GM23338 (cell line): ENCODE measurements at regions not wholly inside any gene's neighbourhood (a gene's known extent, or its start where the extent isn't known, plus 50 kb on each side); places are given as distances from the start of the nearest gene placed in this dataset.

ENCODE experiments used
- ATAC-seq: fragments of 200-7000 bp; cut with Tn5 transposase; 3 replicates; pipeline ENCODE4 v1.9.1; 2020
- DNase-seq: peaks from one replicate; pipeline ENCODE4 v3.0.0-alpha.2; 2015; ENCODE audit warnings: low spot score
- H2AFZ ChIP-seq: fragments of 200-600 bp; sonication (generic); 2 replicates; pipeline ENCODE4 v1.8.0; 2016; ENCODE audit warnings: antibody characterized with exemption, mild to moderate bottlenecking, moderate library complexity
- H3F3A ChIP-seq: fragments of 200-600 bp; sonication (generic); replicated peaks from 2 replicates; pipeline ENCODE4 v1.8.0; 2017; ENCODE audit warnings: antibody characterized with exemption, mixed run types, low read depth
- H3K27ac ChIP-seq: fragments of 200-600 bp; sonication (generic); 2 replicates; pipeline ENCODE4 v1.6.1; 2016; ENCODE audit warnings: low read depth
- H3K27me3 ChIP-seq: fragments of 200-600 bp; sonication (generic); 2 replicates; pipeline ENCODE4 v1.8.0; 2016; ENCODE audit warnings: mild to moderate bottlenecking, mixed run types, moderate library complexity; ENCODE audit not compliant: insufficient read depth
- H3K36me3 ChIP-seq: fragments of 200-600 bp; sonication (generic); 2 replicates; pipeline ENCODE4 v1.8.0; 2016; ENCODE audit warnings: mild to moderate bottlenecking; ENCODE audit not compliant: insufficient read depth
- H3K4me1 ChIP-seq: fragments of 200-600 bp; sonication (generic); 2 replicates; pipeline ENCODE4 v1.8.0; 2016; ENCODE audit warnings: mild to moderate bottlenecking, moderate library complexity; ENCODE audit not compliant: insufficient read depth
- H3K4me2 ChIP-seq: fragments of 200-600 bp; sonication (generic); 2 replicates; pipeline ENCODE4 v1.7.1; 2017; ENCODE audit warnings: mixed run types
- H3K4me3 ChIP-seq: fragments of 200-600 bp; sonication (generic); 2 replicates; pipeline ENCODE4 v1.6.1; 2016; ENCODE audit warnings: mixed run types
- H3K79me2 ChIP-seq: fragments of 200-600 bp; sonication (generic); replicated peaks from 2 replicates; pipeline ENCODE4 v1.8.0; 2017; ENCODE audit warnings: mild to moderate bottlenecking; ENCODE audit not compliant: insufficient read depth
- H3K9me2 ChIP-seq: fragments of 200-600 bp; sonication (generic); 2 replicates; pipeline ENCODE4 v1.8.0; 2017; ENCODE audit not compliant: insufficient read depth
- H4K20me1 ChIP-seq: fragments of 200-600 bp; sonication (generic); replicated peaks from 2 replicates; pipeline ENCODE4 v1.8.0; 2017; ENCODE audit warnings: mild to moderate bottlenecking; ENCODE audit not compliant: insufficient read depth
- H3K27ac Mint-ChIP-seq: 2 replicates; pipeline ENCODE4 v1.8.0; 2020; ENCODE audit warnings: inconsistent platforms, mild to moderate bottlenecking, moderate library complexity, mixed read lengths
- H3K27me3 Mint-ChIP-seq: 3 replicates; pipeline ENCODE4 v1.8.0; 2022; ENCODE audit warnings: low read depth, mild to moderate bottlenecking, moderate library complexity, mixed read lengths, inconsistent platforms; ENCODE audit not compliant: insufficient read depth, poor library complexity
- H3K36me3 Mint-ChIP-seq: 3 replicates; pipeline ENCODE4 v1.8.0; 2021; ENCODE audit warnings: low read depth, mild to moderate bottlenecking, inconsistent platforms, moderate library complexity, mixed read lengths
- H3K4me1 Mint-ChIP-seq: 3 replicates; pipeline ENCODE4 v1.8.0; 2020; ENCODE audit warnings: mild to moderate bottlenecking, inconsistent platforms, mixed read lengths
- H3K4me3 Mint-ChIP-seq: 3 replicates; pipeline ENCODE4 v1.8.0; 2021; ENCODE audit warnings: moderate library complexity, mild to moderate bottlenecking, inconsistent platforms, mixed read lengths
- H3K9me3 Mint-ChIP-seq: 3 replicates; pipeline ENCODE4 v1.8.0; 2020; ENCODE audit warnings: moderate library complexity, mild to moderate bottlenecking, inconsistent platforms, mixed read lengths
- CREB1 ChIP-seq: fragments of 250-450 bp; sonication (Bioruptor Pico); IDR thresholded peaks from 2 replicates; pipeline ENCODE4 v1.5.0; 2020; ENCODE audit warnings: low read depth, mild to moderate bottlenecking, moderate library complexity
- ETS1 ChIP-seq: IDR thresholded peaks from 2 replicates; pipeline ENCODE4 v1.6.1; 2016; ENCODE audit warnings: antibody characterized with exemption
- EZH2 ChIP-seq: fragments of 200-600 bp; sonication (generic); IDR thresholded peaks from one replicate; pipeline ENCODE4 v1.8.0; 2017; ENCODE audit warnings: antibody characterized with exemption, mild to moderate bottlenecking, low read depth; ENCODE audit not compliant: unreplicated experiment
- JUNB ChIP-seq: IDR thresholded peaks from one replicate; pipeline ENCODE4 v1.6.1; 2016; ENCODE audit warnings: antibody characterized with exemption; ENCODE audit not compliant: unreplicated experiment
- POLR2AphosphoS5 ChIP-seq: IDR thresholded peaks from 2 replicates; pipeline ENCODE4 v1.6.1; 2016; ENCODE audit warnings: antibody characterized with exemption, low read depth
- STAT1 ChIP-seq: IDR thresholded peaks from one replicate; pipeline ENCODE4 v1.6.1; 2016; ENCODE audit warnings: antibody characterized with exemption; ENCODE audit not compliant: unreplicated experiment
- ZNF462 ChIP-seq: fragments of 250-450 bp; sonication (Bioruptor Pico); IDR thresholded peaks from 2 replicates; pipeline ENCODE4 v1.5.0; 2020; ENCODE audit warnings: mild to moderate bottlenecking, moderate library complexity
- TF ChIP-seq, protein P1 (sequence below), 2 experiments: fragments of 200-600 bp in 1 of 2; sonication (generic) in 1 of 2; conservative IDR thresholded peaks; 2 replicates each; pipeline versions ENCODE4 v1.5.1 to v1.6.1; 2016 to 2017; ENCODE audit warnings: antibody characterized with exemption in 2 of 2, low read depth in 2 of 2, mild to moderate bottlenecking in 2 of 2, moderate library complexity in 1 of 2

DNA sequence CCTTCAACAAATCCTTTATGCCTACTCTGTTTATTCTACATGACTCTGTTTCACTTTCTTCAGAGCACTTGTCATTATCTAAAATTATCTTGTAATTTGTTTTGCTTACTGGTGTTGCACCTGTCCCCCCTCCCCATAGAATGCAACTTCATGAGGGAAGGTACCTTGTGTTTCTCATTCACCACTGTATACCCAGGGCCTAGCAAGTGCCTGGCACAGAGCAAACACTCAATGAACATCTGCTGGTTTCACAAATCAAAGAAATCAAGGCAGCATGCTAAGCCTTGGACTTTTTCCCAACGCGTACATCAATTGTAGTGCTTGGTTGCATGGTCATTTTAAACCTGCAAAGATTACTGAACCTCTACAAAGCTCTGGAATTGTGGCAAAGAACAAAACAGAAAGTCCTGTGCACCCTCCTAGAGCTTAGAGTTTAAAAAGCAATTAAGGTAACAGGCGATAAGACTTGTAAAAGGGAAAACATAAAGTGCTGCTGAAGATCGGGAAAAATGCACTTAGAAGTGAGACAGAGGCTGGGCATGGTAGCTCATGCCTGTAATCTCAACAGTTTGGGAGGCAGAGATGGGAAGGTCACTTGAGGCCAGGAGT is 479.1 kb downstream of the MED13L start (continued):
- TF ChIP-seq CREB1 (CRISPR knock-in tag) (no peak), JUNB (no peak), STAT1 (no peak), EZH2 (no peak), ETS1 (no peak), POLR2AphosphoS5 (no peak)

DNA sequence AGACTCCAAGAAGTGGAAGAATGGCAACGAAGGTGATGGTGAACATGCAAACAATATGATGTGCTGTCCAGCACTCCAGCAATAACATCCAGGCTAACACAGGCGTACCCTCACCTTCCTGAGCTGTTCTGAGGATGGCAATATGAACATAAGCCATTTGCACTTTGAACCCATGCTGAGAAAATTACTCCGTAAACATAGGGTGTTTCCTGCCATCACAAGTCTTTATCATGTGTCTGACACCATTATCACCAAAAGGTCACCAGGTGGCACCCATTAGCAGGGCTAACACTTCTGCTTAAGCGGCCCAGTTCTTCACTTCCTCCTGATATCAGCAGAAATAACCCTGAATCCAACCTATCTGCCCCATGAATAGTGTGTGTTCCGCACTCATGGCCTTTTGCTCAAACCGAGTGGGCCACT is 482.8 kb downstream of the MED13L start:
- H3K4me3 ChIP-seq: no peak overlapping the region
- peaks cover 6% of the 10 kb centered on the region for H3K9me3 Mint-ChIP-seq
- no peaks in the 10 kb centered on the region for H3K36me3 ChIP-seq
- TF ChIP-seq ZNF462 (CRISPR knock-in tag) (no peak), STAT1 (no peak)
- TF ChIP-seq, protein P1, sequence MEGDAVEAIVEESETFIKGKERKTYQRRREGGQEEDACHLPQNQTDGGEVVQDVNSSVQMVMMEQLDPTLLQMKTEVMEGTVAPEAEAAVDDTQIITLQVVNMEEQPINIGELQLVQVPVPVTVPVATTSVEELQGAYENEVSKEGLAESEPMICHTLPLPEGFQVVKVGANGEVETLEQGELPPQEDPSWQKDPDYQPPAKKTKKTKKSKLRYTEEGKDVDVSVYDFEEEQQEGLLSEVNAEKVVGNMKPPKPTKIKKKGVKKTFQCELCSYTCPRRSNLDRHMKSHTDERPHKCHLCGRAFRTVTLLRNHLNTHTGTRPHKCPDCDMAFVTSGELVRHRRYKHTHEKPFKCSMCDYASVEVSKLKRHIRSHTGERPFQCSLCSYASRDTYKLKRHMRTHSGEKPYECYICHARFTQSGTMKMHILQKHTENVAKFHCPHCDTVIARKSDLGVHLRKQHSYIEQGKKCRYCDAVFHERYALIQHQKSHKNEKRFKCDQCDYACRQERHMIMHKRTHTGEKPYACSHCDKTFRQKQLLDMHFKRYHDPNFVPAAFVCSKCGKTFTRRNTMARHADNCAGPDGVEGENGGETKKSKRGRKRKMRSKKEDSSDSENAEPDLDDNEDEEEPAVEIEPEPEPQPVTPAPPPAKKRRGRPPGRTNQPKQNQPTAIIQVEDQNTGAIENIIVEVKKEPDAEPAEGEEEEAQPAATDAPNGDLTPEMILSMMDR (conservative IDR thresholded peaks at IDR 0.05; ENCODE audit: low read depth in 2 of 2): peak; percentile 25 to 50; a peak in 3 of 4 replicates
- ATAC-seq (no peak), DNase-seq (peak; percentile 29)
- H2AFZ ChIP-seq: no peak overlapping the region
- H3K9me2 ChIP-seq: no peaks in the 10 kb centered on the region
- H3K27me3 Mint-ChIP-seq: peaks cover 8% of the 10 kb centered on the region
- H4K20me1 ChIP-seq: no peaks in the 10 kb centered on the region
- H3K4me1 ChIP-seq: no peaks in the 10 kb centered on the region
- no peak overlapping the region for H3K27ac Mint-ChIP-seq
- no peak overlapping the region for H3K27ac ChIP-seq
- H3K79me2 ChIP-seq: no peaks in the 10 kb centered on the region
- H3K4me3 Mint-ChIP-seq: no peak overlapping the region
- no peaks in the 10 kb centered on the region for H3K27me3 ChIP-seq
- no peaks in the 10 kb centered on the region for H3F3A ChIP-seq
- H3K4me2 ChIP-seq: no peak overlapping the region
- H3K4me1 Mint-ChIP-seq: no peaks in the 10 kb centered on the region; the same call in 2 of the 3 replicates
- no peaks in the 10 kb centered on the region for H3K36me3 Mint-ChIP-seq
